ENCODE measurements at regions not wholly inside any gene's neighbourhood (a gene's known extent, or its start where the extent isn't known, plus 50 kb on each side); places are given as distances from the start of the nearest gene placed in this dataset.

DNA sequence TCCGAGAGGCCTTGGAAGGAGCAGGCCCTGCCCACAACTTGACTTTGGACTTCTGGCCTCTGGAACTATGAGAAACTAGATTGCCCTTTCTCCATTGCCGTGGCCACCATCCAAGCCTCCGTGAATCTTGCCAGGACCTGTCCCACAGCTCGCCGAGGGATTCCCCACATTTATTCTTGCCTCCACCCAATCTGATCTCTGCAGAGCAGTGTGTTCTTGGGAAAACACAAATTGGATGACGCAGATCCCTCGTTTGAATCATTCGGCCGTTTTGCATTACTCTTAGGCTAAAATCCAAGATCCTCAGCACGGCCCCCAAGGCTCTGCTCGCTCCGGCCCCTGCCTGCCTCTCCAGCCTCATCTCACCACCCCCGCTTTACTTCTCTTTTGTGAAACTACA lies 364.2 kb downstream of the ZNF516 start:
- no peak for DNase-seq (ENCODE audit: low read depth in 3 of 3)

DNA sequence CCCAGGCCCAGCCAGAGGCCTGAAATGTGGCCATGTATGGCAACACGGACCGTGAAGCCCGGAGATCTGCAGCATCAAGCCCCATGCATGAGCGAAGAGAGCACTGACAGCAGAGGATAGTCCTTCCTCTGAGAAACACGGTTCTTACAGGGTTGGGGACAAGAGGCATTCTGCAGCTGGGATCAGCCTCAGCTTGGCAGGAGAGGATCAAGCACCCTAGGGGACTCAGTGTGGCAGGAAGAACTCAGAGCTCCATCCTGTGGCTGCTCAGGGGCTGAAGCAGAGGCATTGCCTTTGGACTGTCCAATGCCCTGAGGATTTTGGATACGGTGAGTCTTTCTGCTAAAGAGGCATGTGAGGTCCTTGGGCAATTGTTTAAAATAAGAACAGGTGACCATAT lies 368.7 kb downstream of the ZNF516 start:
- DNase-seq (ENCODE audit: low read depth in 3 of 3): no peak

DNA sequence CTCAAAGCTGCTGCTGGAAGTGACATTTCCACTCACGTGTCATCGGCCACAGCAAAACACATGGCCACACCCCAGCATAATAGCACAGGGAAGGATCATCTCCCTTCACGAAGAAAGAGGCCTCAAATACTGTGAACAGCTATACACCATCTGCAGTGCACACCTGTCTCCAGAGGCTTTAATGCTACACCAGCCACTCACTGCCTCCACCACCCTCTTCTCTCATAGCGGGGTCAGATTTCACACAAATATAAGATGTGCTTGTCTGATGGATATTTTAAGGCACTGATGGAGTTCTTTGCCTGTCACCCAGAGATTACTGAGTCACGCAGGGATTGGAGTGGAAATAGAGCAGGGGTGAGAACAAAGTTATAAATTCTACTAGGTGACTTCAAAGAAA lies 374.0 kb downstream of the ZNF516 start:
- no peak for DNase-seq (ENCODE audit: low read depth in 3 of 3)

DNA sequence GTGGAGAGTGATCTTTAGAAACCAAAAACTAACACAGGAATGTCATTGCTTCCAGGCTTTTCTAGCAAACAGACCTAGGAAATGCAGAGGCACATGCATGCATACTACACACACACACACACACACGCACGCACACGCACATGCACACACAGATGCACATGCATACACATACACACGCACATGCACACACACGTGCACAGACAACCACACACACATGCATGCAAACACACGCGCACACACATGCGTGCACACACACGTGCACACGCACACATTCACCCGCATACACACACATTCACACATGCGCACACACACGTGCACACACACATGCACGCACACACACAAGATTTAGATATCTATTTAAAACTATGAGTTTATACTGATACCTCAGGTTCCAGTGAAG lies 379.5 kb downstream of the ZNF516 start:
- no peak for DNase-seq (ENCODE audit: low read depth in 3 of 3)

GRCh38 chr18:76113101-76113500 lies 381.9 kb downstream of the ZNF516 start:
- DNase-seq (ENCODE audit: low read depth in 3 of 3): no peak

DNA sequence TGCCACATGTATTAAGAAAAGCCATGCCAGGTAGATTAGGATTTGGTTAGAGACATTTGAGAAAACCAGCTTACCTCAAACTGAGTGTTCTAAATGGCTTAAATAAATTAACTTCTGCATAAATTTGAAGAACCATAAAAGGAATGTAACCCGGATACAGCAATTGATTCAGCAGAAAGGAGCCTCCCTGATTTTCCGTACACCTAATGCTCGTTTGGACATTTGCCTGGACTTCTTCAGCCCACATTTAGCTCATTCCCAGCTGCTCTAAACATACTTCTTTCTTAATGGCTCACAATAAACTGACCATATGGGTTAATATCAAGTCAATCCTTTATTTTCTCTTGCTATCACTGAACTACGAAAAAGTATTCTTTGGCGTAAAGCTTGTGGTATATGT lies 392.4 kb downstream of the ZNF516 start:
- no peak for DNase-seq (ENCODE audit: low read depth in 3 of 3)

- no peak for DNase-seq (ENCODE audit: low read depth in 3 of 3)
Measured at GRCh38 chr18:76102156-76102555, 392.9 kb downstream of the ZNF516 start.

DNA sequence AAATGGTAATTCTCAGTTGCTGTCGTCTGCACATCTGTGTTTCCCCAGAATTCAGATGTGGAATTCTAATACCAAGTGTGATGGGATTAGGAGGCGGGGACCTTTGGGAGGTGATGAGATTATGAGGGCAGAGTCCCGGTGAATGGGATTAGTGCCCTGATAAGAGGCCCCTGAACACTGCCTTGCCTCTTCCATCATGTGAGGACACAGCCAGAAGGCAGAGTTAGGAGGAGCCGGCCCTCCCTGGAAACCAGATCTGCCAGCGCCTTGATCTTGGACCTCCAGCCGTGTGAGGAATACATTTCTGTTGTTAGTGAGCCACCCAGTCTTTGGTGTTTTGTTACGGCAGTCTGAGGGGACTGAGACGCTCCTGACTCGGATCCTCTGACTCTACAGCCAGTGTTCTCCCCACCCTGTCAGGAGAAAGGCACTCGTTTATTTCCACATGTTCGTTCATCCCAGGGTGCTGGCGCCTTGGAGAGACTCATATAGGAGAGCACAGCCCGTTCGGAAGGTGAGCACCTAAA lies 395.0 kb downstream of the ZNF516 start:
- DNase-seq (ENCODE audit: low read depth in 3 of 3): no peak

GRCh38 chr18:76098674-76099411 lies 396.2 kb downstream of the ZNF516 start:
- peak in 1 of 3 donors; percentile 3 for DNase-seq (ENCODE audit: low read depth in 3 of 3)

DNA sequence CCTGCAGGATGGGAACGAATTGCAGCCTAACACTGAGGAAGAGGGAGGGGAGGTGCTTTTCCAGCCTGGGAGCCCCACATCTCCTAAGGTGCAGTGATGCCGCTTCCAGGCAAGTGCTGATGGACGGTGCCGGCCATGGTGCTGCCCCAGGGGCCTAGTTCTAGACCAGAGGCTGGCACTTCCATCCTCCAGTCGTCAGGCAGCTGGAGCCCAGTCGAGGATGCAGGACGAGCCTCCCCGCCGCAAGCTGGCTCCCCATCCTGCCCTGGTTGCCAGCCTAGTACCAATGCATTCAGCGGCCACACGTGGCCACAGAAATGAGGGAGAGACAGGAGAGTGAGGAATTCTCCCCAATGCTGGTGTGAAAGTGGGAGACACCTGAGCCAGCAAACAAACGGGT lies 413.5 kb downstream of the ZNF516 start:
- DNase-seq (ENCODE audit: low read depth in 3 of 3): no peak

GRCh38 chr18:76080430-76080829 lies 414.6 kb downstream of the ZNF516 start:
- no peak for DNase-seq (ENCODE audit: low read depth in 3 of 3)

- no peak for DNase-seq (ENCODE audit: low read depth in 3 of 3)
Measured at GRCh38 chr18:76075777-76076176, 419.3 kb downstream of the ZNF516 start.

GRCh38 chr18:76064998-76065397 lies 430.0 kb downstream of the ZNF516 start:
- DNase-seq (ENCODE audit: low read depth in 3 of 3): no peak

GRCh38 chr18:76058146-76058545 lies 436.9 kb downstream of the ZNF516 start:
- no peak for DNase-seq (ENCODE audit: low read depth in 3 of 3)

DNA sequence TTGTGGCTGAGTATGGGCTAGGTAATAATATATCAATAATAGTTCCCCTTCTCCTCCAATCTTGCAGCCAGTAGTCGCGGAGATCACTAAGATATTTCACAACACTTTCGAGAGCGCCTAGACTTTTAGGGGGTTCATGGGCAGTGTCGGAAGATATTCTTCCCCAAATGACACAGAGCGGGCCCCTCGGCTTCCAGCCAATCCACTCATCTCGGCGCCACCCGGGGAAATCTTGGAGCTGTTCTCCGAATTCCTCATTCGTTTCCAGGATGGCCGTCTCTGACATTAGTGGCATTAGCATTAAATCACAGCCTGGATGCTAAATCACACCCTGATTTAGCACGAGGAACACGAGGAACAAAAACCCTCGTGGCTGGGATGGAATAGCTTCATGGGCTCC lies 437.7 kb downstream of the ZNF516 start:
- DNase-seq (ENCODE audit: low read depth in 3 of 3): no peak

DNA sequence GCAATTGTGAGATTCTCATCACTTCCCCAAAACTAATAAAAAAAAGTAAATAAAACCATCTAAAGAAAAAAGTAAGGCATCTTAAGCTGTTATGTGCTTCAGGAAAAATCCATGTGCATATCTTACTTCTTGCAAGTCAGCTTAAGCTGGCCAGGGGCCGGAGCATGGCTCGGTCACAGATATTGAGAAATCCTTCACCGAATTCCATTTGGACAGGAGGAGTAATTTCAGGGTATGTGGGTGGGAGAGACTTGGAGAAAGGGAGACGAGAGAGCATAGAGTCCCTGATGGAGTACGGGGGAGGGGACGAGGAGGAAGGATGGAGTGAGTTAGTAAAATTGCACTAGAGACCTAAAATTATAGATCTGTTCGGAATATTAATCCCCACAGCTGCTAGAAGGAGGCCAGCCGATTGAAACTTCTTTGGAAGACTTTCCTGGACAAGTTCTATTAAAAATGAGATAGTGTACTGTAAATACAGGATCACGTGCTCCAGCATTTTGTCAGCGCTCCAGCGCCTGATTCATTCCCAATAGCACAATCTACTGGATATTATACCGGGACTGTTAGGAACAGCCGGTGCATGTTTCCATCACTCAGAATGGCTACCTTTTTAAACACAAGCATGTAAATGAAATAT lies 438.5 kb downstream of the ZNF516 start:
- DNase-seq (ENCODE audit: low read depth in 3 of 3): no peak

GRCh38 chr18:76055578-76055977 lies 439.5 kb downstream of the ZNF516 start:
- DNase-seq (ENCODE audit: low read depth in 3 of 3): no peak

DNA sequence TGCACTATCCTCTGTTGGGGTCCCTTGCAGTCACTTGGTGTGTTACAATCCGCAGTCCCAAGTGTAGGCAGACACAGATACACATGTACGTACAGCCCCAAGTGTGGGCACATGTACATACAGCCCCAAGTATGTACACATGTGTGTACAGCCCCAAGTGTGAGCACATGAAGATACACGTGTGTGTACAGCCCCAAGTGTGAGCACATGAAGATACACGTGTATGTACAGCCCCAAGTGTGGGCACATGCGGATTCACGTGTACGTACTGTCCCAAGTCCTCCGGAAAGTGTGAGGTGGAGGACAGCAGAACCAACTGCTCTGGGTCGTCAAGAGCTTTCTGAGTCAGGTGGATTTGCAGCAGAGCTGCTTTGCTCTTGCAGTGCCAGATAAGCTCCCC lies 440.0 kb downstream of the ZNF516 start:
- DNase-seq (ENCODE audit: low read depth in 3 of 3): no peak

GRCh38 chr18:76054156-76054555 lies 440.9 kb downstream of the ZNF516 start:
- no peak for DNase-seq (ENCODE audit: low read depth in 3 of 3)

DNA sequence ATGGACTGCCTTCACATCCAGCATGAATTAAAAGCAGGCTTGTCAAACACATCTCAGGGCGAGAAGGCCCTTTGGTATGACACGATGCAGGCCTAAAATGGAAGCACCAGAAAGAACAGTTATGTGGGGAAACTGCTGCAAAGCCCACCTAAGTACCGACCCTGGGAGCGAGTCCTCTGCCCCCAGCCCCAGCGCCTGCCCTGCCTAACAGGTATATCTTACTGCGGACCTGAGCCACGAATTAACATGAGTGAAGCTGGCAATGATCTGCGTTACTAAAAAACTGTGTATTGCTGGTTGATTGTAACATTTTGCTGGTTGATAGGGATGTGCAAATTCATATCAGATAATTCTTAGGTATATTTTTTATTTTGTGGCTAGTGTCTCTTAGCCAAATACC lies 441.5 kb downstream of the ZNF516 start:
- DNase-seq (ENCODE audit: low read depth in 3 of 3): no peak

- DNase-seq (ENCODE audit: low read depth in 3 of 3): no peak
Measured at GRCh38 chr18:76052227-76052595, 442.8 kb downstream of the ZNF516 start.

DNA sequence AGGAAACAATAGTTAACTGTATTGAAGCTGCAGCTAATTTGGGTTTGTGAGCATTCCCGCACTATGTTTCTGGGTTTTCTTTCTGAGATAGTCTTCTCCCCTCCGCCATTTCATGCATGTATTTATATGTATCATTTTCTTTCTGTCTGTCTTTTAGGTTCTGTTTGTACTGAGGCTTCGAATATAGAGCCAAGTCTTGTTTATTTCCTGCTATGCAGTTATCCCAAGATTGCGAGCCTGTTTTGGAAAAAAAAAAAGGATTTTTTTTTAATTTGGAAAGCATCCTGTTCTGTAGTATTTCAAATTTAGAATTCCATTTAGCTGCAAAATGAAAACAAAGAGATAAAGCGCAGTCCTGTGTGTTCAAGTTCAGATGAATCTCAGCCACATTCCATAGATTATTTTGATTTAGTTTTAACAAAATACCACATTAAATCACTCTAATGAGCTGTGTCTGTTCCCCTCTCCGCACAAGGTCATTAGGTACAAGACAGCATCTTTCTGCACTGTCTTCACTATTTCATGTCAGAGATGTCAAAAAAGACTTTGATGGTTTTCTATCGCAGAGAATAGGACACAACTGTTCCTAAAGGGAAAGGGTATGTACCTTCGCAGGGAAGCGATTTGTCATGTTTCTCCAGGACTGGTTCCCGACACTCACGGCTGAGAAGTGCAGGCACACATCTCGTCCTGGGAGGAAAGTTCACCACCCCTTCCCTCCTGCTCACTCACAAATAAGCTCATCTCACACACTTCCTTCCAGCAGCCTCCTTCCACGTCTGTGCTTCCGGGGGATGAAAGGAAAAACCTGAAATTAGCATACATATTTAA lies 443.4 kb downstream of the ZNF516 start:
- no peak for DNase-seq (ENCODE audit: low read depth in 3 of 3)

DNA sequence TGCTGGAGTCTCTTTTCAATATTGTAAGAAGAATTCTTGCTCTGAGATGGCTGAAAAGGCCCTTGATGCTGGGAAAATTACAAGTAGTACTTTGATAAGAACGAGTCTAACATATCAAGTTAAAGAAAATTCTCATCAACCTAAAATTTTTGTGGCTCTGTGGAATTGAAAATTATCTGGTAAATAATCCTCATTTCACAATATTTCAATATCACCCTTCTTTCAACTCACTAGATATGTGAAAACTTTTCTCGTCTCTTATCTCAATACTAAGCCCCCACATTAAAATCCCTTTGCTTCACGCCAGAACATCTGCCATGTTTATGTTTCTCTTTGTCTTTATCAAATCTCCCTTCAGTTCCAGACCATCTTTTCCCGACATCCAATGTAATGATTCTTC lies 448.8 kb downstream of the ZNF516 start:
- no peak for DNase-seq (ENCODE audit: low read depth in 3 of 3)

Data from stimulated activated CD4-positive, alpha-beta T cell treated with anti-CD3 and anti-CD28 coated beads, TNF-alpha, amount 100 ng/mL, for 48 hours (primary cell).